HG03196 (cell line): ENCODE measurements at regions not wholly inside any gene's neighbourhood (a gene's known extent, or its start where the extent isn't known, plus 50 kb on each side); places are given as distances from the start of the nearest gene placed in this dataset.

ENCODE experiments used
- ATAC-seq: cut with Tn5 transposase; IDR thresholded peaks from one replicate; pipeline ENCODE4 v1.9.1; 2021; ENCODE audit not compliant: unreplicated experiment

- ATAC-seq: no peak
Observed at GRCh38 chr2:128733450-128733849, 414.8 kb upstream of the HS6ST1 start.

GRCh38 chr2:128734521-128735295 lies 416.0 kb upstream of the HS6ST1 start:
- ATAC-seq: peak; percentile 43

GRCh38 chr2:128735296-128735960 lies 416.8 kb upstream of the HS6ST1 start:
- ATAC-seq: no peak

- no peak for ATAC-seq
Observed at GRCh38 chr2:128736046-128736688, 417.5 kb upstream of the HS6ST1 start.

GRCh38 chr2:128736689-128737545 lies 418.2 kb upstream of the HS6ST1 start:
- ATAC-seq: no peak

DNA sequence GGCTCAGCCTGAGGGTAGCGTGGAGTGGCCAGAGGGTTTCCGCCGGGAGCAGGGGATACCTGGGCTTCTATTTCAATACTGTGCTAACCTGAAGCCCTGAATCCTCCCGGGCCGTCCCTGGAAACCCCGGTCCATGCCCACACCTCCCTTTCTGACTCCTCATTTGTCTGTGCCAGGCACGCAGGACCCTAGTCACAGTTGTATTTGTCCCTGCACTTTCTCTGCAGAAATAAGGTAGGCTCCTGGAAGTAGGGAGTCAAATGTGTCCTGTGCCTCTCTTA lies 418.8 kb upstream of the HS6ST1 start:
- no peak for ATAC-seq

DNA sequence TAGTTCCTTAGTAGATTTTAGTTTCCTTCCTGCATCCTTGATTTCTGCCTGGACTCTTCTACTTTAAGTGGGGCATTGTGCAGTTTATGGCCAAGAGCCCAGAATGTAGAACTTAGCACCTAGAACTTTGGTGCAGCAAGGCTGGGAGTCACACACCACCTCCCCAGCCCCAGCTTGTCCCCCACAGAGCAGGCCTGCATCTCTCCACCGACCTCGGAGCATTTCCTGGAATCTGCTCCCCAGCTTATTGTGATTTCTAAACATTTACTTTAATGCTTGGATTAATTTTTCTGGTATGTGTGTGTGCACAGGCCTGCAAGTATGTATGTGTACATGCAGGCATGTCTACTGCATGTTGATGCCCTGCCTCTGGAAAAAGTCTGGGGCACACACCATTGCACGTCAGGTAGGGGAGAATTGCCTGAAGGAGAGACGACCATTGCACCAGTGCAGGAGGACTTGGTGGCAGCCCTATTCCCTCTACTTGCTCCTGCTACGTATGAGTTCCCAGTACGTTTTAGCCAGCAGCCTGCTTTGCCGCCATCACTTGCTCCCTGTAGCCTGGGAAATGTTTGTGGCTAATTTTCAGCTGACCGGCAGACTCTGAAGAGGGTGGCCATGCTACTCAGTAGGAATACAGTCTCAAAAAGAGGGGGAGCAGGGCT lies 419.9 kb upstream of the HS6ST1 start:
- ATAC-seq: no peak

- no peak for ATAC-seq
Observed at GRCh38 chr2:128742467-128742866, 423.8 kb upstream of the HS6ST1 start.

GRCh38 chr2:128745946-128746345 lies 427.3 kb upstream of the HS6ST1 start:
- ATAC-seq: no peak

DNA sequence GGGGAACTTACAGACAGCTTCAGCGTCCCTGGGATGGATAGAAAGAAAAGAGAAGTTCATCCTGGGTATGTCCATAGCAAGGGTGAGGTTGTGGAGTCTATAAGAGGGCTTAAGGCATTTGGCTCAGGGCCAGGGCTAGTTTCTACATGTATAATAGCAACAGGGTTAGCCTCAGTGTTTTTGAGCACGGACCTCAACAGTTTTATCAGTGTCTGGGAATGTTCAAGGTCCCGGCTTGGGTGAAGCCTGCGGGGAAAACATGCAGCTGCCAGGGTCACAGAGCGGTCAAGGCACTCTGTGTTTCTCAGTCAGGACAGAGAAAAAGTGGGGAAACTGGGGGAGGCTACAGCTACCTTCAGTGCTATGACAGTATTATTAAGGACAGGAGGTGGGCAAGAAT lies 427.7 kb upstream of the HS6ST1 start:
- no peak for ATAC-seq

DNA sequence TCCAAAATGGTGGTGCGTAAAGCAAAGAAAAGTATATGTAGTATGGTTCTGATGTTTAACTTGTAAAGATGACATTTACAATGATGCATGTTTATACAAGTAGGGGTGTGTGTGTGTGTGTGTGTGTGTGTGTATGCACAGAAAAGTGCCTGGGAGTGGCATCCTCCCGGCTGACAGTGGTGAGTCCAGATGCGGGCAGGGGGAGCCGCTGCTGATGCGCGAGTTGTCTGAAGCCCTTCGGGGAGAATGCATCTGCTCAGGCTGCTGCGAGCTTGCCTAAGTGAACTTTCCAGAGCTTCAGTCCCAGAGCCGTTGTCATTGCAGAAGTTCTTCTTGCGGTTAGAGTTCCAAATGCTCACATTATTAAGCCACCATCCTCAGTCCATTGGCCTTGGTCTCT lies 429.7 kb upstream of the HS6ST1 start:
- no peak for ATAC-seq

DNA sequence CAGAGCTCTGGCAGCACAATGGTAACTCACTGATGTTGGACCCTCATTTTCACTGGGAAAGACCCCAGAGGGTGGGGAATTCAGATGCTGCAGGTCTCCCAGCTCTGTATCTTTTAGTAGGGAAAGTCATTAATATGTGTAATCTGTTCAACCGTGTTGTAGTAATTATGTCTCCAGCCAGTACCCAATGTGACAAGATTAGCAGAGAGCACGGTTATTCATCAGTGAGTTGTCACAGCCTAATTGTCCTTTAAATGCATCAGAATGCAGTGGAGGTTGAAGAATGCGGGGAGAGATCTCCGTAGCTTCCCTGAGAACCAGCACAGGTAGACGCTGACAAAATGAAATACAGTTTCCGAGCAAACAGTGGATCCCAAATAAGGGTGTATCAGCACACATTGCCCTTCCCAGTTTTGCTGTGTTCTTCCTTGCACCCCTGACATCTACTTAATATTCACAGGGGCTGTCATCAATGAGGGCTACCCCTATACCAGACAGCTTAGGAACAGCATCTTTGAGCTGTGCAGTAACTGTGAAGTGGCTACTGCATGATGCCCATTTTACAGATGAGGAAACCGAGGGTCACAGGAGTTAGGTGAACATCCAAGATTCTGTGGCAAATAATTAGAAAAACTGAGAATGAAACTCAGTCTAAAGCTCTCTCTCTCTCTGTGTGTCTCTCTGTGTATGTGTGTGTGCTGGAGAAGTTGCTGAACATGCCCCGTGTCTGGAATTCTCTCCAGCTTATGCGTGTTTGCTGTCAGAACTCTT lies 430.4 kb upstream of the HS6ST1 start:
- ATAC-seq: no peak

DNA sequence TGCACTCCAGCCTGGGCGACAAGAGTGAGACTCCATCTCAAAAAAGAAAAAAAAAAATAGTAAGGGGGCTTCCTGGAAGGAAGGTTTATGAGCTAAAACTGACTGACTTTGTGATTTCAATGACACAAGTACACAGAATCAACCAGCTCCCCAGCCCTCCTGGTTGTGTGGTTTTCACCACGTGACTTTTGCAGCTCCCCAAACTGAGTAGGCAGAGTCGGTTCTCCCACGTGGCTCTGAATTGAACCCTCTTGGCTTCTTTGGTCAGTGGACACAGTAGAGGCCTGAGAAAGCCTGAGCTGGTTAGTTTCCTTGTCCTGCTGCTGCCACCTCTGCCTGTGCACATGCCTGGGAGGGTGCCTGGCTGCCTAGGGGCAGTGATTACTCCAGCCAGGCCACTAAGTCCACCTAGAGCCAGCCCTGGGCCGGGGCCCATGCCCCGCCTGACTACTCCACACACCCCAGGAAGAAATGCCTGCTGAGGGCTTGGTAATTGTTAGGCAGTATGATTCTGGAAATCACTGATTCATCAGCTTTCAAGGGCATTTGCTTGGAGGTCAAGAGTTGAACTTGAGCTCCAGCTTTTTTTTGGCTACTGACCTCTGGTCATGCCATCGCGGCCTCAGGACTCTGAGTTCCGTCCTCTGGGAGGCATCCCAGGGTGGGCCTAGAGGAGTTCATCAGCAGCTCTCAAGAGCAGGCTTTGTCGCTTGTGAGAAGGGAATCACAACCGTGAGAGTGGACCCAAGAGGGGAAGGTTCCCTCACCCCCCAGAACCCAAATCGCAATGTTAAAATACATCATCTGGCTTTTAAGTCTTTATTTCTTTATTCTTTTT lies 431.9 kb upstream of the HS6ST1 start:
- no peak for ATAC-seq

DNA sequence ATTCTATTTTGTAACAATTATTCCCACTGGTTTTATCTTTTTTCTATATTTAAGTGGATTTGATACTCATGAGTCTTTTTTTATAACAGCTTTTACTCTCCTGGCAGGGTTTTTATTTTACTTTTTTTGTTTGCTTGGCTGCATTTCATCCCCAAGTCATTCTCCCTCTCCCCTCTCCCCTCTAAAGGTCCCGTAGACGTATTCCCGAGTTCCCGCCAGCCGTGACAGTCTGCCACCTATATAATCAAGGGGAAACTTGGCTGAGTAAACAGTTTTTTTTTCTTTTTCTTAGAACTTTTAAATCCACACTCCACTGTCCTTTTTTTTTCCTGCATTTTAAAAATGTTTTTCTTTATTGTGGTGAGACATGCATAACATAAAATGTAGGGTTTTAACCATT lies 433.1 kb upstream of the HS6ST1 start:
- no peak for ATAC-seq

GRCh38 chr2:128752691-128753263 lies 434.1 kb upstream of the HS6ST1 start:
- no peak for ATAC-seq

- ATAC-seq: no peak
Observed at GRCh38 chr2:128753321-128753720, 434.7 kb upstream of the HS6ST1 start.

DNA sequence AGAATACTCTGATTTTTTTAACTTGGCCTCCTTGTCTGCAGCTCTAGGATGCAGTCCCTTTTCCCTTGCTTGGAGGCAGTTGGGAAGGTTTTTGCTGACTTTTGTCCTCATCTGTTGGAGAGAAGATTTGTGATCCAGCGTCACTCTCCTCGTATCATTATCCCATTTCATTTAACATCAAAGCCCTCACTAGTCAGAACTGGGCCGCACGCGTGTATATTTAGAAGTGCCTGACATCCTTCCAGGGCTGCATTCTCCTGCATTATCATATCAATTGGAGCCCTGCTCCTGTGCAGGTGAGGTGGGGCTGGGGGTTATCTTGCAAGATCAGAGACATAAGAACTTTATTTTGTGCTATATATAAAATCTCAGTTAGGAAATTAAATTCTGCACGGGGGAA lies 435.1 kb upstream of the HS6ST1 start:
- ATAC-seq: no peak

DNA sequence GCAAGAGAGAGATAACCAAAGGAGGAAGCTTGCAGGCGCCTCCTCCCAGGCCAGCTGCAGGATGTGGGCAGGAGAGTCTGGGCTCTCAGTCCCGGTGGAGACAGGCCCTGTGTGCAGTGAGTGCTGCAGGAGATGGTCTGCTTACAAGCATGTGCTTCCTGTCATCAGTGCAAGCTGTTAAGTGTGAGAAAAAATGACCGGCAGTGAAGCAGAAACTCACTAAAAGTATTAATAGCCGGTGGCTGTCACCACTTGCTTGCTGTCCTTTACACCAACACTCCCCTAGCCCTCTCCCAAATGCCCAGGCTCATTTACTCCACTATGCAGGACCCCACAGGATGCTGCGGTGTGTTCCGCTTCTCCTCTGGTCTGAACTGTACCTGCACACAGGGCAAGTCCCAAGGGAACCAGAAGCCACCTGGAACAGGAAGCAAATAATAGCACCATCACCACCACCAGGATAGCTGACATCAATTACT lies 435.6 kb upstream of the HS6ST1 start:
- peak; percentile 97 for ATAC-seq
